ENCODE measurements at regions not wholly inside any gene's neighbourhood (a gene's known extent, or its start where the extent isn't known, plus 50 kb on each side); places are given as distances from the start of the nearest gene placed in this dataset.

GRCh38 chr14:24721775-24722174 is 87.8 kb upstream of the GZMB start:
- TF ChIP-seq CTCF (IDR thresholded peaks at IDR 0.05; ENCODE audit: low read depth, low read length) (no peak), MYC (IDR thresholded peaks at IDR 0.05; ENCODE audit: low read depth, low read length) (no peak), POLR2A (IDR thresholded peaks at IDR 0.05; ENCODE audit: extremely low read depth, insufficient read length) (no peak)

Data from NB4 (cell line).